ENCODE measurements at regions not wholly inside any gene's neighbourhood (a gene's known extent, or its start where the extent isn't known, plus 50 kb on each side); places are given as distances from the start of the nearest gene placed in this dataset.

GRCh38 chr9:11933926-11934325 is 759.3 kb upstream of the TYRP1 start:
- Histone ChIP-seq H3K4me2 (ENCODE audit: low read length) (no peak overlapping the region), H3K9me2 (replicated peaks; ENCODE audit: low read length) (no peaks in the 10 kb centered on the region), H3K27ac (ENCODE audit: low read length) (no peak overlapping the region), H3K79me2 (ENCODE audit: low read length) (no peaks in the 10 kb centered on the region), H3K4me3 (ENCODE audit: low read length) (no peak overlapping the region), H3F3A (ENCODE audit: low read length, unreplicated experiment) (no peaks in the 10 kb centered on the region), H3K36me3 (ENCODE audit: low read depth, low read length) (no peaks in the 10 kb centered on the region), H2AFZ (ENCODE audit: low read length) (no peak overlapping the region), H4K20me1 (ENCODE audit: low read length) (no peaks in the 10 kb centered on the region), H3K9ac (ENCODE audit: low read length) (no peak overlapping the region), H3K4me1 (ENCODE audit: insufficient read depth, low read length) (no peaks in the 10 kb centered on the region), H3K9me3 (ENCODE audit: low read length) (no peaks in the 10 kb centered on the region), H3K27me3 (ENCODE audit: low read length) (no peaks in the 10 kb centered on the region)
- intact Hi-C loops (cut with micrococcal nuclease): no loop called here
- ATAC-seq (peak; percentile 48; the same call in 1 of the 2 replicates), DNase-seq (no peak)
- BruUV-seq (replicated peaks): no TSS peak
- ChIA-PET POLR2A (ENCODE audit: unreplicated experiment) (no interaction called here), CTCF (no interaction called here)
- TF ChIP-seq CTCF (conservative IDR thresholded peaks at IDR 0.05; ENCODE audit: low read depth, low read length) (no peak), EZH2 (IDR thresholded peaks at IDR 0.05; ENCODE audit: low read length, unreplicated experiment) (no peak), EZH2phosphoT487 (IDR thresholded peaks at IDR 0.05; ENCODE audit: borderline replicate concordance, low read length) (no peak)

- Histone ChIP-seq H3K9me3 (ENCODE audit: low read length) (no peaks in the 10 kb centered on the region), H3K4me2 (ENCODE audit: low read length) (no peak overlapping the region), H3K79me2 (ENCODE audit: low read length) (no peaks in the 10 kb centered on the region), H3K36me3 (ENCODE audit: low read depth, low read length) (no peaks in the 10 kb centered on the region), H3K4me3 (ENCODE audit: low read length) (no peak overlapping the region), H3F3A (ENCODE audit: low read length, unreplicated experiment) (no peaks in the 10 kb centered on the region), H2AFZ (ENCODE audit: low read length) (no peak overlapping the region), H3K9me2 (replicated peaks; ENCODE audit: low read length) (no peaks in the 10 kb centered on the region), H3K9ac (ENCODE audit: low read length) (no peak overlapping the region), H3K27me3 (ENCODE audit: low read length) (no peaks in the 10 kb centered on the region), H3K27ac (ENCODE audit: low read length) (no peak overlapping the region), H3K4me1 (ENCODE audit: insufficient read depth, low read length) (no peaks in the 10 kb centered on the region), H4K20me1 (ENCODE audit: low read length) (no peaks in the 10 kb centered on the region)
- intact Hi-C loops (cut with micrococcal nuclease): no loop called here
- ChIA-PET POLR2A (ENCODE audit: unreplicated experiment) (no interaction called here), CTCF (no interaction called here)
- no TSS peak for BruUV-seq (replicated peaks)
- DNase-seq (no peak), ATAC-seq (no peak)
- no peak for TF ChIP-seq EZH2phosphoT487 (IDR thresholded peaks at IDR 0.05; ENCODE audit: borderline replicate concordance, low read length)
- no peak for TF ChIP-seq CTCF (conservative IDR thresholded peaks at IDR 0.05; ENCODE audit: low read depth, low read length)
- TF ChIP-seq EZH2 (IDR thresholded peaks at IDR 0.05; ENCODE audit: low read length, unreplicated experiment): no peak
Observed at GRCh38 chr9:11946531-11946930, 746.7 kb upstream of the TYRP1 start.

DNA sequence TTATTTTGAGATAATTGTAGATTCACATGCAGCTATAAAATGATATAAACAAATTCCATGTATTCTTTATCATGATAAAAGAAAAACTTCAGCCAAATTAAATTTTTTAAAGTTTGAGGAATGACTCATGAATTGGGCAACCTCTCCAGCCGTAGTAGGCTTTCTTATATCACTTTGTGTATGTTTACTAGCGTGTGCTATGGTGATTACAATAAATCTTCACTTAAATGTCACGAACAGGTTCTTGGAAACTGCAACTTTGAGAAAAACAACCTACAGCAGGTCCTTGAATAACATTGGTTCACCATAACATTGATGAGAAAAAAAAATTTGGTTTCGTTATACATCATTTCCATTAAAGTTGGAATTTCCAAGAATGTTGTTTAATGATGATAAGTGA is 730.9 kb upstream of the TYRP1 start:
- intact Hi-C loops (cut with micrococcal nuclease): no loop called here
- no peaks in the 10 kb centered on the region for H3K36me3 ChIP-seq (ENCODE audit: low read depth, low read length)
- no peaks in the 10 kb centered on the region for H3K4me1 ChIP-seq (ENCODE audit: insufficient read depth, low read length)
- no peaks in the 10 kb centered on the region for H3K79me2 ChIP-seq (ENCODE audit: low read length)
- DNase-seq (peak; percentile 22), ATAC-seq (peak; percentile 43; the same call in 1 of the 2 replicates)
- H3K27ac ChIP-seq (ENCODE audit: low read length): no peak overlapping the region
- H3K9me3 ChIP-seq (ENCODE audit: low read length): no peaks in the 10 kb centered on the region
- no peaks in the 10 kb centered on the region for H4K20me1 ChIP-seq (ENCODE audit: low read length)
- H3K9me2 ChIP-seq (replicated peaks; ENCODE audit: low read length): no peaks in the 10 kb centered on the region
- BruUV-seq (replicated peaks): no TSS peak
- no peak overlapping the region for H3K4me3 ChIP-seq (ENCODE audit: low read length)
- ChIA-PET CTCF (no interaction called here), POLR2A (ENCODE audit: unreplicated experiment) (no interaction called here)
- TF ChIP-seq EZH2phosphoT487 (IDR thresholded peaks at IDR 0.05; ENCODE audit: borderline replicate concordance, low read length) (no peak), CTCF (conservative IDR thresholded peaks at IDR 0.05; ENCODE audit: low read depth, low read length) (no peak), EZH2 (IDR thresholded peaks at IDR 0.05; ENCODE audit: low read length, unreplicated experiment) (no peak)
- H3K4me2 ChIP-seq (ENCODE audit: low read length): no peak overlapping the region
- H3K9ac ChIP-seq (ENCODE audit: low read length): no peak overlapping the region
- no peaks in the 10 kb centered on the region for H3K27me3 ChIP-seq (ENCODE audit: low read length)
- H3F3A ChIP-seq (ENCODE audit: low read length, unreplicated experiment): no peaks in the 10 kb centered on the region
- no peak overlapping the region for H2AFZ ChIP-seq (ENCODE audit: low read length)
